CD4-positive, alpha-beta T cell treated with Interleukin-4 for 1 hour (primary cell): ENCODE measurements at regions not wholly inside any gene's neighbourhood (a gene's known extent, or its start where the extent isn't known, plus 50 kb on each side); places are given as distances from the start of the nearest gene placed in this dataset.

Source experiments
- DNase-seq, 2 donors: peaks; one replicate each; pipeline ENCODE4 v3.0.0-alpha.2; 2020 to 2022

GRCh38 chr16:50866806-50867205, 124.9 kb downstream of the CYLD start:
- no peak for DNase-seq

DNA sequence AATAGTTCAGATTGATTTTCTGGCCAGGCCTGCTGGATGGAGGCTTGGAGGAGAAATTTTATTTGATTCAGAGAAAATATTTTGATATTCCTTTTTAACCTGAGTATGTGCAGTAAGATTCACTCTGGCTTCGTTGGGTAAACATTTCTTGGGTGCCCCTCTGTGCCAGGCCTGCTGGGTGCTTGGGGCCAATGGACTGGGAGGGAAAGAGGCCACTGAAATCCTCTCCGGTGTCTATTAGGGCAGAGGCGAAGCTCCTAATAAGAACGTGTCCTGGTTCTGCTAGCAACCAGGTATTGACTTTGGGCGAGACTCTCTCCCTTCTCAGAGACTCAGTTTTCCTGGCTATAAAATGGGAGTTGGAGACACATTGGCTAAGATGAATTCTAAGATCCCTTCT, 122.5 kb downstream of the CYLD start:
- no peak for DNase-seq

GRCh38 chr16:50863644-50864144, 121.8 kb downstream of the CYLD start:
- DNase-seq = no peak

DNA sequence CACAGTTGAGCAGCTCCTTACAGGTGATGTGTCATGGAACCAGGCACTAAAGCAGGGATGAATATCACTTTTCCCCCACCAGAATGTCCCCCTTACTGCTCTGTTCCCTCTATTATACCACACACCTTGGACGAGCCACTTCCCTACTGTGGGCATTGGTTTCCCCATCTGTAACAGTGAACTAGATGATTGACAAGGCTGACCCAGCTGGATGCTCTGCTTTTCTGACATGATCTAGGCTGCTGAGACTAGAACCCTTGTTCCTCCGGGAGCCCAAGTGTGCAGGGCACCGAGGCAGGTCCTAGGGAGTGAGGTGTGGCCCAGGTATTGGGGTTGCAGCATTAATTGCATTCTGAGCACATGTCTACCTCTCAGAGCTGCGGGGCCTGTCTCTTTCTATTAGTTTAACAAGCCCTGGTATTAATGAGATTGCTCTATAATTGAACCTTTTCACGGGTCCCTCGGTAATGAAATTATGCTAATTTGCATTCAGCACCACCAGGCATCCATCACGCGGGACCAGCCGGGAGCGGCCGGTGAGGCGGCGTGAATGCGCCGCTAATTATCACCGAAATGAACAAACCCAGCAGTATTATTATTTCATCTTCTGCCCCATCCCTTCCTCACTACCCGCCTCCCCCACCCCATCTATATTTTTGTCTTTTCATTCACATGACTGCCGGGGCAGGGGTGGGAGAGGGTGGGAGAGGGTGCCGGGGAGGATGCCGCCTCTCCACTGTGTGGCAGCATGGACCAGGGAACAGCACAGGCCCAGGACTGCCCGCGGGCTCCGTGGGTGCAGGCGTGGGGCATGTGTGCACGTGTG, 121.1 kb downstream of the CYLD start:
- DNase-seq = no peak

DNA sequence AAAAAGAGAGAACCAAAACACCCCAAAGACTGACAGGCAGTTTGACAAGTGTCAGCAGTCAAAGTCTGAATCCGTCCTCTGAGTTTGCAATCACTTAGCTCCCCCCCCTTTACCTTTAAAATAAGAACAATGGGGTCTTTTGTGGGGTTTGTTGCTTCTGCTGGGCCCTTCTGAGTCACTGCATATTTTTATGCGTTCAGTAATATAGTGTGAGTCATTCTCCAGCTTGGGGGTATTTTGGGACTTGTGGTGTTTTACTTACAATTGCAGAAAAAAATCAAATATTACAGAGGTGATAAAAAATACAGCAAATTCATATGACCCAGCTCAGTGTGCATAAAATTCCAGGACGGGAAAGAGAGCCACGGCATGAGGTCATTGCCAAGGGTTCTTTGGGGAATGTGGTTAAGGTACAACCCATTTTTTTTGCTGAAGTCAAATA, 120.1 kb downstream of the CYLD start:
- DNase-seq = no peak

- DNase-seq = no peak
Observed at GRCh38 chr16:50861451-50861850, 119.6 kb downstream of the CYLD start.

- no peak for DNase-seq
Observed at GRCh38 chr16:50859628-50860360, 117.9 kb downstream of the CYLD start.

DNA sequence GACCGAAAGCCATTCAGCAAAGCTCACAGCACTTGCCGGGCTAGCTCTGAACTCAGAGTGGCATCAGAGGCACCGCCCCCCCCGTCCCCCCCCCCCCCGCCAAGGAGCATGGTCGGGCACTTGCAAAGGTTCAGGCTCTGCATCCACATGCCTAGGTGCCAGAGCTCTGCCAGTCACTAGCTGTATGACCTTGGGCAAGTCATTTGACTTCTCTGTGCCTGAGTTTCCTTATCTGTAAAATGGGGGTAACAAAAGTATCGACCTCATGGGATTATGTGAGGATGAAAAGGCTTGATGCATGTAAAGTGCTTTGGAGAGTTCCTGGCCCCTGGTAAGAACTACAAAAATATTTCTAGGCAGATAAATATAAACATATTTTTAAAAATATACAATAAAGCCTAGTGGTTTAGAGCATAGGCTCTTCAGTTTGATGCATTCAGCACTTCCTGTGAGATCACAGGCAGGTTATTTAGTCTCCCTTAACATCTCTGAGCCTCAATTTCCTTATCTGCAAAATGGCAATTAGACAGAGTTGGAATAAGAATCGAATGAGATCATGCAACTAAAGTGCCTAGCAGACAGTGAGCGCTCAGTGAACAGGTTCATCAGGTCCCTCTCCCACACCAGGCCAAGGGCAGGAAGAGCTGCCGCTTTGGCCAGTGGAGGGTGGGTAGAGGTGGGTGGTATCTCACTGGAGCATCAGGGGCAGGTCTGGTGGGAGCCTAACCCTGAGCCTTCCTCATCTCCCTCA, 117.2 kb downstream of the CYLD start:
- no peak for DNase-seq

DNA sequence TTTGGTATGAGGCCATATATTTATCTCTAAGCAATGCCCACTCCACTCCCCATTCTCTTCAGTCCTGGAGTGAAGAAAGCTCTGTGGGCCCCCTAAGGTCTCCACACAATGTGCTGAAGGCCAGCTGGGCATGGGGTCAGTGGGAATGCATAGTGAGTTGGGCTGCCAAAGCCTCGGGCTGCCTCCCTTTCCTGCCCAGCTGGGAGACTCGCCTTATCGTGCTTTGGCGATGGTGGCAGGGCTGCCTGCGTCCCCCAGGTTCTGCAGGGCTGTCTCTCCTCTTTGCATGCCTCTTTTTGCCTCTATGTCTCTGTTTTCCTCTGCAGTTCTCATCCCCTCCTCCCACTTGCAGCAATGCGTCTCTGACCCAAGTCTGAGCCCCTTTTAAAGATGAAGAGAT, 116.5 kb downstream of the CYLD start:
- DNase-seq = no peak

DNA sequence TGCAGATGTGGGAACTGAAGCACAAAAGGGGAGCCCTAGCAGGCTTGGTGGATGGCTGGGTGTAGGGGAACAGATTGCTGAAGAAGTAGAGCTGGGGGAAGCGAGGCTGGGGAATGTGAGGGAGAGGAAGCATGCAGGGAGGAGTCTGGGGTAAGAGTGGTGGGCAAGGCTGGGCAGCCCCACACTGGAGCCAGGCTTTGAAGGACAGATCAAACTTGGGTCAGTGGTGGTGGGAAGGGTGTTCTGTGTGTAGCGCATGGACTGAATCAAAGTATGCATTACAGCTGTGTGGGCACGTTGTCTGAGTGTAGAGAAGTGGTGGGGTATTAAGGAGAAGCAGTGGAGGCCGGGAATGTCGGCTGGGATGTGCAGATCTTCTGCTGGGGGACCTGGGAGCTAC, 116.0 kb downstream of the CYLD start:
- no peak for DNase-seq

DNA sequence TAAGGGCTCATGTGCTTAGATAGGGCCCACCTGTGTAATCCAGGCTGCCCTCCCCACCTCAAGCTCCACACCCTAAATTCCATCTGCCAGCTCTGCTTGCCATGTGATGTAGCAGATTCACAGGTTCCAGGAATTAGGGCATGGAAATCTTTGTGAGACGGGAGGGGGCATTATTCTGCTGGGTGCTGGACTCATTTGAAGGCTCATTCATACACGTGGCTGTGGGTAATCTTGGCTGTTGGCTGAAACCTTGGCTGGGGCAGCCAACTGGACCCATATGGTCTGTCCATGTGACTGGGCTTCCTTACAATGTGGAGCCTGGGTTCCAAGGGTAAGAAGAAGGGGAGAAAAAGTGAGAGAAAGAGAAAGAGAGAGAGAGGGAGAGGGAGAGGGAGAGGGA, 115.1 kb downstream of the CYLD start:
- no peak for DNase-seq

DNA sequence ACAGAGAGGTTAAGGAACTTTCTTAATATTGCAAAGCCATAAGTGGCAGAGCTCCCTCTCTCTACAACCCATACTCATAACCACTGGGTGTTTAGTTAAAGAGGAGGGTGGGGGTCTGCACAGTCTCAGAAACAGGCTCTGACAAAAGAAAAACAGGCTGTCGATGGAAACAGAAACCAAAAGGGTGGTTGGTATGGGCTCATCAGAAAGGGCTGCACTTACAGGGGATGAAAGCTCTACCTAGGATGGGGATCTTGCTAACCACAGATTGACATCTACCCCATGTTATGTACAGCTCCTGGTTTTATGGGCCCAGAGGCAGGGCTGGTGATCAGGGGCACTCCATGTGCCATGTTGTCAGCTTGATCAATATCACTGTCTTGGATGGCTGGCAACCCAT, 111.4 kb downstream of the CYLD start:
- no peak for DNase-seq
